WTC11 (cell line): ENCODE measurements at regions not wholly inside any gene's neighbourhood (a gene's known extent, or its start where the extent isn't known, plus 50 kb on each side); places are given as distances from the start of the nearest gene placed in this dataset.

ENCODE experiments used
- ATAC-seq: fragments of 200-7000 bp; cut with Tn5 transposase; 2 replicates; pipeline ENCODE4 v1.10.0; 2021; ENCODE audit warnings: mild to moderate bottlenecking, moderate library complexity
- CTCF ChIA-PET: fragments of 300-600 bp; sonication (Branson Sonifier 250); formaldehyde crosslinking; loops from one replicate; lab custom pipeline; 2021; ENCODE audit warnings: antibody characterized with exemption; lab: Charles Lee
- POLR2A ChIA-PET: fragments of 350-600 bp; sonication (Branson Sonifier 250); formaldehyde crosslinking; loops from one replicate; lab custom pipeline; 2021; ENCODE audit warnings: antibody characterized with exemption; lab: Charles Lee
- DNase-seq: peaks from one replicate; pipeline ENCODE4 v3.0.0; 2021; ENCODE audit warnings: low spot score
- H3K27ac Mint-ChIP-seq: 2 replicates; pipeline ENCODE4 v1.8.0; 2021; ENCODE audit warnings: mixed read lengths
- H3K27me3 Mint-ChIP-seq: 2 replicates; pipeline ENCODE4 v1.8.0; 2021; ENCODE audit warnings: low read depth, mild to moderate bottlenecking, moderate library complexity, mixed read lengths
- H3K36me3 Mint-ChIP-seq: 2 replicates; pipeline ENCODE4 v1.8.0; 2021; ENCODE audit warnings: mixed read lengths
- H3K4me1 Mint-ChIP-seq: 2 replicates; pipeline ENCODE4 v1.8.0; 2022; ENCODE audit warnings: mixed read lengths
- H3K4me3 Mint-ChIP-seq: 2 replicates; pipeline ENCODE4 v1.8.0; 2021; ENCODE audit warnings: mild to moderate bottlenecking, moderate library complexity, mixed read lengths
- H3K9me3 Mint-ChIP-seq: 2 replicates; pipeline ENCODE4 v1.8.0; 2021; ENCODE audit warnings: mixed read lengths
- GABPB1 ChIP-seq: sonication (generic); formaldehyde crosslinking; IDR thresholded peaks from 2 replicates; pipeline ENCODE4 v1.8.1; 2023; ENCODE audit warnings: mild to moderate bottlenecking, missing genetic modification reagents
- GRHL2 ChIP-seq: fragments of 250-450 bp; sonication (Bioruptor Pico); IDR thresholded peaks from 2 replicates; pipeline ENCODE4 v1.8.0; 2022; ENCODE audit warnings: mild to moderate bottlenecking, moderate library complexity; ENCODE audit not compliant: insufficient replicate concordance, severe bottlenecking
- GTF2I ChIP-seq: fragments of 250-450 bp; sonication (Bioruptor Pico); conservative IDR thresholded peaks from 2 replicates; pipeline ENCODE4 v1.4.0; 2021; ENCODE audit warnings: mild to moderate bottlenecking
- KAT7 ChIP-seq: sonication (generic); formaldehyde crosslinking; IDR thresholded peaks from 2 replicates; pipeline ENCODE4 v1.8.1; 2023; ENCODE audit warnings: missing genetic modification reagents, mild to moderate bottlenecking, borderline replicate concordance
- NFATC4 ChIP-seq: fragments of 250-450 bp; sonication (Bioruptor Pico); IDR thresholded peaks from 2 replicates; pipeline ENCODE4 v1.9.0; 2021; ENCODE audit warnings: mild to moderate bottlenecking
- NFE2L1 ChIP-seq: sonication (generic); formaldehyde crosslinking; IDR thresholded peaks from 2 replicates; pipeline ENCODE4 v1.8.1; 2023; ENCODE audit warnings: missing genetic modification reagents
- NR2C2 ChIP-seq: sonication (generic); formaldehyde crosslinking; IDR thresholded peaks from 2 replicates; pipeline ENCODE4 v1.8.0; 2022; ENCODE audit warnings: mild to moderate bottlenecking, missing genetic modification reagents
- NR3C1 ChIP-seq: sonication (generic); formaldehyde crosslinking; conservative IDR thresholded peaks from 2 replicates; pipeline ENCODE4 v1.8.1; 2023; ENCODE audit warnings: low read depth, mild to moderate bottlenecking, missing genetic modification reagents
- SP1 ChIP-seq: sonication (generic); formaldehyde crosslinking; conservative IDR thresholded peaks from 2 replicates; pipeline ENCODE4 v1.8.1; 2022; ENCODE audit warnings: missing genetic modification reagents
- ZNF263 ChIP-seq: sonication (generic); formaldehyde crosslinking; IDR thresholded peaks from 2 replicates; pipeline ENCODE4 v1.8.1; 2022; ENCODE audit warnings: low read depth, mild to moderate bottlenecking, moderate library complexity, missing genetic modification reagents
- ZNF396 ChIP-seq: fragments of 250-450 bp; sonication (Bioruptor Pico); IDR thresholded peaks from 2 replicates; pipeline ENCODE4 v1.8.0; 2021; ENCODE audit warnings: mild to moderate bottlenecking, moderate library complexity, borderline replicate concordance
- ZNF423 ChIP-seq: fragments of 250-450 bp; sonication (Bioruptor Pico); IDR thresholded peaks from 2 replicates; pipeline ENCODE4 v2.1.2; 2022; ENCODE audit warnings: mild to moderate bottlenecking, moderate library complexity
- ZNF671 ChIP-seq: fragments of 250-450 bp; sonication (Bioruptor Pico); IDR thresholded peaks from 2 replicates; pipeline ENCODE4 v1.8.0; 2021; ENCODE audit warnings: mild to moderate bottlenecking
- TF ChIP-seq, protein P1 (sequence below): sonication (generic); formaldehyde crosslinking; conservative IDR thresholded peaks from 2 replicates; pipeline ENCODE4 v1.8.1; 2022; ENCODE audit warnings: mild to moderate bottlenecking, missing genetic modification reagents
- TF ChIP-seq, protein P2 (sequence below): fragments of 250-450 bp; sonication (Bioruptor Pico); IDR thresholded peaks from 2 replicates; pipeline ENCODE4 v1.9.0; 2021; ENCODE audit warnings: mild to moderate bottlenecking
- TF ChIP-seq, protein P3 (sequence below): sonication (generic); formaldehyde crosslinking; IDR thresholded peaks from 2 replicates; pipeline ENCODE4 v1.8.0; 2023; ENCODE audit warnings: missing genetic modification reagents
- TF ChIP-seq, protein P4 (sequence below): fragments of 250-450 bp; sonication (Bioruptor Pico); conservative IDR thresholded peaks from 2 replicates; pipeline ENCODE4 v1.9.0; 2021; ENCODE audit warnings: mild to moderate bottlenecking
- TF ChIP-seq, protein P5 (sequence below): sonication (generic); formaldehyde crosslinking; IDR thresholded peaks from 2 replicates; pipeline ENCODE4 v1.8.1; 2022; ENCODE audit warnings: low read depth, mild to moderate bottlenecking, moderate library complexity, missing genetic modification reagents, borderline replicate concordance
- TF ChIP-seq, protein P6 (sequence below): sonication (generic); formaldehyde crosslinking; IDR thresholded peaks from 2 replicates; pipeline ENCODE4 v1.8.0; 2022; ENCODE audit warnings: mild to moderate bottlenecking, missing genetic modification reagents
- TF ChIP-seq, protein P7 (sequence below): fragments of 250-450 bp; sonication (Bioruptor Pico); IDR thresholded peaks from 2 replicates; pipeline ENCODE4 v1.8.0; 2021; ENCODE audit warnings: mild to moderate bottlenecking
- TF ChIP-seq, protein P8 (sequence below): sonication (generic); formaldehyde crosslinking; IDR thresholded peaks from 2 replicates; pipeline ENCODE4 v1.8.1; 2022; ENCODE audit warnings: low read depth, missing genetic modification reagents, borderline replicate concordance
- TF ChIP-seq, protein P9 (sequence below): sonication (generic); formaldehyde crosslinking; IDR thresholded peaks from 2 replicates; pipeline ENCODE4 v1.8.1; 2023; ENCODE audit warnings: mild to moderate bottlenecking, missing genetic modification reagents, borderline replicate concordance

DNA sequence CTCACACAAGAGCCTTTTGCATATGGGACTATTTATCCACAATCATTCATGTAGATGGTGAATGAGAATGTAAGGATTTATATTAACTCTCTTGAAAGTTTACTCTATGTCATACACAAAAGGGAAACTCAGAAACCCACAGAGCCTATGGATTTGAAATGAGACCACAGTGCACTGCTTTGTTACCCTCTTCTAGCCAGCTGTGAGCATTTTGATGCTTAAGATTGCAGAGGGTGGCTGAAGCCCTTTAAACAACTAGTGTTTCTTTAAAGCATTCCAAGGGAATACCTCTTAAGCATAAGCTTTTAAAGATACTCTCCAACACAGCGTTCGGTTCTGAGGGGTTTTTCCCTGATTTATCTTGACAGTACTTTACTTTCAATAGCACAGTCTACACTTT lies 113.9 kb downstream of the NKX6-1 start:
- DNase-seq (no peak), ATAC-seq (peak; percentile 78)
- no peak overlapping the region for H3K4me3 Mint-ChIP-seq
- peaks cover 67% of the 10 kb centered on the region for H3K4me1 Mint-ChIP-seq
- no peaks in the 10 kb centered on the region for H3K36me3 Mint-ChIP-seq
- H3K9me3 Mint-ChIP-seq, result peaks cover 8% of the 10 kb centered on the region
- H3K27me3 Mint-ChIP-seq, result peaks cover 49% of the 10 kb centered on the region
- ChIA-PET POLR2A (no interaction called here), CTCF (interaction anchor here (1.2 kb wide), 2 partner anchors 66 to 98 kb away, joined by 4 to 5 read pairs; no protein-coding TSS in a partner anchor)
- TF ChIP-seq ZNF396 (CRISPR knock-in tag) (no peak), KAT7 (no peak), NFATC4 (CRISPR knock-in tag) (no peak), ZNF671 (CRISPR knock-in tag) (no peak), GTF2I (no peak), NR2C2 (CRISPR knock-in tag) (no peak), ZNF423 (CRISPR knock-in tag) (no peak), GABPB1 (CRISPR knock-in tag) (no peak)
- TF ChIP-seq, protein P1, sequence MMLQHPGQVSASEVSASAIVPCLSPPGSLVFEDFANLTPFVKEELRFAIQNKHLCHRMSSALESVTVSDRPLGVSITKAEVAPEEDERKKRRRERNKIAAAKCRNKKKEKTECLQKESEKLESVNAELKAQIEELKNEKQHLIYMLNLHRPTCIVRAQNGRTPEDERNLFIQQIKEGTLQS (CRISPR knock-in tag), result no peak
- TF ChIP-seq, protein P2, sequence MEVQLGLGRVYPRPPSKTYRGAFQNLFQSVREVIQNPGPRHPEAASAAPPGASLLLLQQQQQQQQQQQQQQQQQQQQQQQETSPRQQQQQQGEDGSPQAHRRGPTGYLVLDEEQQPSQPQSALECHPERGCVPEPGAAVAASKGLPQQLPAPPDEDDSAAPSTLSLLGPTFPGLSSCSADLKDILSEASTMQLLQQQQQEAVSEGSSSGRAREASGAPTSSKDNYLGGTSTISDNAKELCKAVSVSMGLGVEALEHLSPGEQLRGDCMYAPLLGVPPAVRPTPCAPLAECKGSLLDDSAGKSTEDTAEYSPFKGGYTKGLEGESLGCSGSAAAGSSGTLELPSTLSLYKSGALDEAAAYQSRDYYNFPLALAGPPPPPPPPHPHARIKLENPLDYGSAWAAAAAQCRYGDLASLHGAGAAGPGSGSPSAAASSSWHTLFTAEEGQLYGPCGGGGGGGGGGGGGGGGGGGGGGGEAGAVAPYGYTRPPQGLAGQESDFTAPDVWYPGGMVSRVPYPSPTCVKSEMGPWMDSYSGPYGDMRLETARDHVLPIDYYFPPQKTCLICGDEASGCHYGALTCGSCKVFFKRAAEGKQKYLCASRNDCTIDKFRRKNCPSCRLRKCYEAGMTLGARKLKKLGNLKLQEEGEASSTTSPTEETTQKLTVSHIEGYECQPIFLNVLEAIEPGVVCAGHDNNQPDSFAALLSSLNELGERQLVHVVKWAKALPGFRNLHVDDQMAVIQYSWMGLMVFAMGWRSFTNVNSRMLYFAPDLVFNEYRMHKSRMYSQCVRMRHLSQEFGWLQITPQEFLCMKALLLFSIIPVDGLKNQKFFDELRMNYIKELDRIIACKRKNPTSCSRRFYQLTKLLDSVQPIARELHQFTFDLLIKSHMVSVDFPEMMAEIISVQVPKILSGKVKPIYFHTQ, result no peak
- TF ChIP-seq, protein P3, sequence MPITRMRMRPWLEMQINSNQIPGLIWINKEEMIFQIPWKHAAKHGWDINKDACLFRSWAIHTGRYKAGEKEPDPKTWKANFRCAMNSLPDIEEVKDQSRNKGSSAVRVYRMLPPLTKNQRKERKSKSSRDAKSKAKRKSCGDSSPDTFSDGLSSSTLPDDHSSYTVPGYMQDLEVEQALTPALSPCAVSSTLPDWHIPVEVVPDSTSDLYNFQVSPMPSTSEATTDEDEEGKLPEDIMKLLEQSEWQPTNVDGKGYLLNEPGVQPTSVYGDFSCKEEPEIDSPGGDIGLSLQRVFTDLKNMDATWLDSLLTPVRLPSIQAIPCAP (CRISPR knock-in tag), result no peak
- TF ChIP-seq, protein P4, sequence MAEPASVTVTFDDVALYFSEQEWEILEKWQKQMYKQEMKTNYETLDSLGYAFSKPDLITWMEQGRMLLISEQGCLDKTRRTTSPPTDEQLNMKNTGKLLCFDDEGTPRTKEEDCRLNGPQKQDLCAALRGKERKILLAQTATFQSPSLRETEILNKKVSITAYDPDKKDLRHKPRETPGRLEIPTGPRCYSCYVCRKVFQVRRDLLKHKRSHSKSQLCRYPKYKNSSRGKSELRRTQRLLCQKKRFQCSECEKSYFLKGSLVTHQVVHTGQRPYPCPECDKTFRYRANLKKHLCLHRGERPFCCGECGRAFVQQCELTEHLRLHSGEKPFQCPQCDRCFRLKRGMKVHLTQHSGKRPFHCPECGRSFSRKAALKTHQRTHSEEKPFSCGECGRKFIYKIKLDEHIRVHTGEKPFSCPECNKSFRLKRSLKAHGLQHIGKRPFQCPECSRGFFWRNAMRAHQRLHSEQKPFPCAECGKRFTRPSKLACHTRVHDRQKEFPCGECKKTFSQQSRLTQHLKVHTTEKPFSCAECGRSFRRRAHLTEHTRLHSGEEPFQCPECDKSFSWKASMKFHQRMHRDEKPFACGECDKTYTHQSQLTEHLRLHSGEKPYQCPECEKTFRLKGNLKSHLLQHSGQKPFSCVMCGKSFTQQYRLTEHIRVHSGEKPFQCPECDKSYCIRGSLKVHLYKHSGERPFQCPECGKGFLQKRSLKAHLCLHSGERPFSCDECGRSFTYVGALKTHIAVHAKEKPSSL (CRISPR knock-in tag), result no peak
- TF ChIP-seq, protein P5, sequence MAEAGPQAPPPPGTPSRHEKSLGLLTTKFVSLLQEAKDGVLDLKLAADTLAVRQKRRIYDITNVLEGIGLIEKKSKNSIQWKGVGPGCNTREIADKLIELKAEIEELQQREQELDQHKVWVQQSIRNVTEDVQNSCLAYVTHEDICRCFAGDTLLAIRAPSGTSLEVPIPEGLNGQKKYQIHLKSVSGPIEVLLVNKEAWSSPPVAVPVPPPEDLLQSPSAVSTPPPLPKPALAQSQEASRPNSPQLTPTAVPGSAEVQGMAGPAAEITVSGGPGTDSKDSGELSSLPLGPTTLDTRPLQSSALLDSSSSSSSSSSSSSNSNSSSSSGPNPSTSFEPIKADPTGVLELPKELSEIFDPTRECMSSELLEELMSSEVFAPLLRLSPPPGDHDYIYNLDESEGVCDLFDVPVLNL (CRISPR knock-in tag), result no peak
- TF ChIP-seq, protein P6, sequence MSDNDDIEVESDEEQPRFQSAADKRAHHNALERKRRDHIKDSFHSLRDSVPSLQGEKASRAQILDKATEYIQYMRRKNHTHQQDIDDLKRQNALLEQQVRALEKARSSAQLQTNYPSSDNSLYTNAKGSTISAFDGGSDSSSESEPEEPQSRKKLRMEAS (CRISPR knock-in tag), result no peak
- no peak overlapping the region for H3K27ac Mint-ChIP-seq

DNA sequence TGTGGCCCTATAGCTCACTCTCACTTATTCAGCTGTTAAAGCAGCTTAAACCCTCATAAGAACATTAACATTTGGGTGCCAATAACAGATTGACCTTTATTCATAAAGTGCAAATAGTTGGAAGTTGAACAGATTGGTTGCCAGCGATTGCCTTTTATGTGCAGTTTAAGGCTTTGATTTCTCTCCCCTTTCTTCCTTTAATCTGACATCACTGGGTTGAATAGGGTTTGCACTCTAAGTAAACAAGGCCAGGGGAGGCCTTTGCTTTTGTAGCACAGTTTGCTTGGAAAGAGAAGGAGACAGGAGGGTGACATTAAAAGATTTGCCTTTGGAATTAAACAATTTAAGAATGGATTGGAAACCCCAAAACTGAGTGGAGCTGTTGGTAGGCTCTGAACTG lies 114.3 kb downstream of the NKX6-1 start:
- H3K9me3 Mint-ChIP-seq, result peaks cover 6% of the 10 kb centered on the region
- DNase-seq, result no peak
- no peak overlapping the region for H3K27ac Mint-ChIP-seq
- peak; percentile 8; the same call in 1 of the 2 replicates for ATAC-seq
- H3K4me1 Mint-ChIP-seq, result peaks cover 71% of the 10 kb centered on the region
- H3K36me3 Mint-ChIP-seq, result no peaks in the 10 kb centered on the region
- H3K4me3 Mint-ChIP-seq, result no peak overlapping the region
- H3K27me3 Mint-ChIP-seq, result peaks cover 53% of the 10 kb centered on the region
- POLR2A ChIA-PET, result no interaction called here
- CTCF ChIA-PET, result interaction anchor here (1.2 kb wide), 2 partner anchors 67 to 98 kb away, joined by 4 to 5 read pairs; no protein-coding TSS in a partner anchor
- no peak for TF ChIP-seq SP1 (CRISPR knock-in tag)
- TF ChIP-seq NR3C1, result no peak
- TF ChIP-seq GRHL2 (CRISPR knock-in tag), result no peak
- TF ChIP-seq, protein P7, sequence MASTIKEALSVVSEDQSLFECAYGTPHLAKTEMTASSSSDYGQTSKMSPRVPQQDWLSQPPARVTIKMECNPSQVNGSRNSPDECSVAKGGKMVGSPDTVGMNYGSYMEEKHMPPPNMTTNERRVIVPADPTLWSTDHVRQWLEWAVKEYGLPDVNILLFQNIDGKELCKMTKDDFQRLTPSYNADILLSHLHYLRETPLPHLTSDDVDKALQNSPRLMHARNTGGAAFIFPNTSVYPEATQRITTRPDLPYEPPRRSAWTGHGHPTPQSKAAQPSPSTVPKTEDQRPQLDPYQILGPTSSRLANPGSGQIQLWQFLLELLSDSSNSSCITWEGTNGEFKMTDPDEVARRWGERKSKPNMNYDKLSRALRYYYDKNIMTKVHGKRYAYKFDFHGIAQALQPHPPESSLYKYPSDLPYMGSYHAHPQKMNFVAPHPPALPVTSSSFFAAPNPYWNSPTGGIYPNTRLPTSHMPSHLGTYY (CRISPR knock-in tag), result no peak
- TF ChIP-seq NFE2L1 (CRISPR knock-in tag), result no peak
- TF ChIP-seq, protein P8, sequence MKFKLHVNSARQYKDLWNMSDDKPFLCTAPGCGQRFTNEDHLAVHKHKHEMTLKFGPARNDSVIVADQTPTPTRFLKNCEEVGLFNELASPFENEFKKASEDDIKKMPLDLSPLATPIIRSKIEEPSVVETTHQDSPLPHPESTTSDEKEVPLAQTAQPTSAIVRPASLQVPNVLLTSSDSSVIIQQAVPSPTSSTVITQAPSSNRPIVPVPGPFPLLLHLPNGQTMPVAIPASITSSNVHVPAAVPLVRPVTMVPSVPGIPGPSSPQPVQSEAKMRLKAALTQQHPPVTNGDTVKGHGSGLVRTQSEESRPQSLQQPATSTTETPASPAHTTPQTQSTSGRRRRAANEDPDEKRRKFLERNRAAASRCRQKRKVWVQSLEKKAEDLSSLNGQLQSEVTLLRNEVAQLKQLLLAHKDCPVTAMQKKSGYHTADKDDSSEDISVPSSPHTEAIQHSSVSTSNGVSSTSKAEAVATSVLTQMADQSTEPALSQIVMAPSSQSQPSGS (CRISPR knock-in tag), result no peak
- TF ChIP-seq KAT7, result no peak
- TF ChIP-seq, protein P9, sequence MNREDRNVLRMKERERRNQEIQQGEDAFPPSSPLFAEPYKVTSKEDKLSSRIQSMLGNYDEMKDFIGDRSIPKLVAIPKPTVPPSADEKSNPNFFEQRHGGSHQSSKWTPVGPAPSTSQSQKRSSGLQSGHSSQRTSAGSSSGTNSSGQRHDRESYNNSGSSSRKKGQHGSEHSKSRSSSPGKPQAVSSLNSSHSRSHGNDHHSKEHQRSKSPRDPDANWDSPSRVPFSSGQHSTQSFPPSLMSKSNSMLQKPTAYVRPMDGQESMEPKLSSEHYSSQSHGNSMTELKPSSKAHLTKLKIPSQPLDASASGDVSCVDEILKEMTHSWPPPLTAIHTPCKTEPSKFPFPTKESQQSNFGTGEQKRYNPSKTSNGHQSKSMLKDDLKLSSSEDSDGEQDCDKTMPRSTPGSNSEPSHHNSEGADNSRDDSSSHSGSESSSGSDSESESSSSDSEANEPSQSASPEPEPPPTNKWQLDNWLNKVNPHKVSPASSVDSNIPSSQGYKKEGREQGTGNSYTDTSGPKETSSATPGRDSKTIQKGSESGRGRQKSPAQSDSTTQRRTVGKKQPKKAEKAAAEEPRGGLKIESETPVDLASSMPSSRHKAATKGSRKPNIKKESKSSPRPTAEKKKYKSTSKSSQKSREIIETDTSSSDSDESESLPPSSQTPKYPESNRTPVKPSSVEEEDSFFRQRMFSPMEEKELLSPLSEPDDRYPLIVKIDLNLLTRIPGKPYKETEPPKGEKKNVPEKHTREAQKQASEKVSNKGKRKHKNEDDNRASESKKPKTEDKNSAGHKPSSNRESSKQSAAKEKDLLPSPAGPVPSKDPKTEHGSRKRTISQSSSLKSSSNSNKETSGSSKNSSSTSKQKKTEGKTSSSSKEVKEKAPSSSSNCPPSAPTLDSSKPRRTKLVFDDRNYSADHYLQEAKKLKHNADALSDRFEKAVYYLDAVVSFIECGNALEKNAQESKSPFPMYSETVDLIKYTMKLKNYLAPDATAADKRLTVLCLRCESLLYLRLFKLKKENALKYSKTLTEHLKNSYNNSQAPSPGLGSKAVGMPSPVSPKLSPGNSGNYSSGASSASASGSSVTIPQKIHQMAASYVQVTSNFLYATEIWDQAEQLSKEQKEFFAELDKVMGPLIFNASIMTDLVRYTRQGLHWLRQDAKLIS (CRISPR knock-in tag), result no peak
- no peak for TF ChIP-seq ZNF263 (CRISPR knock-in tag)
